ENCODE measurements at regions not wholly inside any gene's neighbourhood (a gene's known extent, or its start where the extent isn't known, plus 50 kb on each side); places are given as distances from the start of the nearest gene placed in this dataset.

- no peaks in the 10 kb centered on the region for H3K4me1 Mint-ChIP-seq (ENCODE audit: low read depth, unreplicated experiment)
- intact Hi-C loops (cut with micrococcal nuclease; ENCODE audit: unreplicated experiment), result no loop called here
- no peak overlapping the region for H3K4me3 Mint-ChIP-seq (ENCODE audit: low read depth, unreplicated experiment)
- peaks cover 5% of the 10 kb centered on the region for H3K27me3 Mint-ChIP-seq (ENCODE audit: unreplicated experiment)
- CTCF ChIA-PET, result no interaction called here
- H3K36me3 Mint-ChIP-seq (ENCODE audit: insufficient read depth, unreplicated experiment), result no peaks in the 10 kb centered on the region
- DNase-seq, result no peak
- H3K9me3 Mint-ChIP-seq (ENCODE audit: low read depth, unreplicated experiment), result no peaks in the 10 kb centered on the region
- no peak overlapping the region for H3K27ac Mint-ChIP-seq (ENCODE audit: unreplicated experiment)
- TF ChIP-seq, protein P1, sequence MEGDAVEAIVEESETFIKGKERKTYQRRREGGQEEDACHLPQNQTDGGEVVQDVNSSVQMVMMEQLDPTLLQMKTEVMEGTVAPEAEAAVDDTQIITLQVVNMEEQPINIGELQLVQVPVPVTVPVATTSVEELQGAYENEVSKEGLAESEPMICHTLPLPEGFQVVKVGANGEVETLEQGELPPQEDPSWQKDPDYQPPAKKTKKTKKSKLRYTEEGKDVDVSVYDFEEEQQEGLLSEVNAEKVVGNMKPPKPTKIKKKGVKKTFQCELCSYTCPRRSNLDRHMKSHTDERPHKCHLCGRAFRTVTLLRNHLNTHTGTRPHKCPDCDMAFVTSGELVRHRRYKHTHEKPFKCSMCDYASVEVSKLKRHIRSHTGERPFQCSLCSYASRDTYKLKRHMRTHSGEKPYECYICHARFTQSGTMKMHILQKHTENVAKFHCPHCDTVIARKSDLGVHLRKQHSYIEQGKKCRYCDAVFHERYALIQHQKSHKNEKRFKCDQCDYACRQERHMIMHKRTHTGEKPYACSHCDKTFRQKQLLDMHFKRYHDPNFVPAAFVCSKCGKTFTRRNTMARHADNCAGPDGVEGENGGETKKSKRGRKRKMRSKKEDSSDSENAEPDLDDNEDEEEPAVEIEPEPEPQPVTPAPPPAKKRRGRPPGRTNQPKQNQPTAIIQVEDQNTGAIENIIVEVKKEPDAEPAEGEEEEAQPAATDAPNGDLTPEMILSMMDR (IDR thresholded peaks at IDR 0.05; ENCODE audit: unreplicated experiment), result no peak
- BruUV-seq (replicated peaks), result no TSS peak
These were observed 100.7 kb upstream of the PDE4B start for GRCh38 chr1:65691972-65692371.

GRCh38 chr1:65694126-65694525 is 98.6 kb upstream of the PDE4B start:
- no peak for DNase-seq
- H3K27ac Mint-ChIP-seq (ENCODE audit: unreplicated experiment), result no peak overlapping the region
- H3K4me3 Mint-ChIP-seq (ENCODE audit: low read depth, unreplicated experiment), result no peak overlapping the region
- H3K27me3 Mint-ChIP-seq (ENCODE audit: unreplicated experiment), result peaks cover 15% of the 10 kb centered on the region
- BruUV-seq (replicated peaks), result no TSS peak
- no peaks in the 10 kb centered on the region for H3K36me3 Mint-ChIP-seq (ENCODE audit: insufficient read depth, unreplicated experiment)
- no peaks in the 10 kb centered on the region for H3K4me1 Mint-ChIP-seq (ENCODE audit: low read depth, unreplicated experiment)
- TF ChIP-seq, protein P1 (IDR thresholded peaks at IDR 0.05; ENCODE audit: unreplicated experiment), result no peak
- CTCF ChIA-PET, result no interaction called here
- no peaks in the 10 kb centered on the region for H3K9me3 Mint-ChIP-seq (ENCODE audit: low read depth, unreplicated experiment)
- intact Hi-C loops (cut with micrococcal nuclease; ENCODE audit: unreplicated experiment), result no loop called here

- peaks cover 19% of the 10 kb centered on the region for H3K27me3 Mint-ChIP-seq (ENCODE audit: unreplicated experiment)
- CTCF ChIA-PET, result no interaction called here
These were observed 97.8 kb upstream of the PDE4B start for GRCh38 chr1:65694933-65695332.

GRCh38 chr1:65698590-65698989 is 94.1 kb upstream of the PDE4B start:
- Mint-ChIP-seq H3K9me3 (ENCODE audit: low read depth, unreplicated experiment) (no peaks in the 10 kb centered on the region), H3K27ac (ENCODE audit: unreplicated experiment) (no peak overlapping the region), H3K4me1 (ENCODE audit: low read depth, unreplicated experiment) (no peaks in the 10 kb centered on the region), H3K27me3 (ENCODE audit: unreplicated experiment) (peaks cover 44% of the 10 kb centered on the region), H3K4me3 (ENCODE audit: low read depth, unreplicated experiment) (no peak overlapping the region), H3K36me3 (ENCODE audit: insufficient read depth, unreplicated experiment) (no peaks in the 10 kb centered on the region)
- intact Hi-C loops (cut with micrococcal nuclease; ENCODE audit: unreplicated experiment), result no loop called here
- TF ChIP-seq, protein P1 (IDR thresholded peaks at IDR 0.05; ENCODE audit: unreplicated experiment), result no peak
- BruUV-seq (replicated peaks), result no TSS peak
- no peak for DNase-seq
- CTCF ChIA-PET, result no interaction called here

More at GRCh38 chr1:65694933-65695332, 97.8 kb upstream of the PDE4B start:
- Mint-ChIP-seq H3K27ac (ENCODE audit: unreplicated experiment) (no peak overlapping the region), H3K4me1 (ENCODE audit: low read depth, unreplicated experiment) (no peaks in the 10 kb centered on the region), H3K4me3 (ENCODE audit: low read depth, unreplicated experiment) (no peak overlapping the region), H3K36me3 (ENCODE audit: insufficient read depth, unreplicated experiment) (no peaks in the 10 kb centered on the region), H3K9me3 (ENCODE audit: low read depth, unreplicated experiment) (no peaks in the 10 kb centered on the region)
- no peak for DNase-seq
- intact Hi-C loops (cut with micrococcal nuclease; ENCODE audit: unreplicated experiment), result no loop called here
- no TSS peak for BruUV-seq (replicated peaks)
- TF ChIP-seq, protein P1 (IDR thresholded peaks at IDR 0.05; ENCODE audit: unreplicated experiment), result no peak
